ENCODE measurements at regions not wholly inside any gene's neighbourhood (a gene's known extent, or its start where the extent isn't known, plus 50 kb on each side); places are given as distances from the start of the nearest gene placed in this dataset.

DNA sequence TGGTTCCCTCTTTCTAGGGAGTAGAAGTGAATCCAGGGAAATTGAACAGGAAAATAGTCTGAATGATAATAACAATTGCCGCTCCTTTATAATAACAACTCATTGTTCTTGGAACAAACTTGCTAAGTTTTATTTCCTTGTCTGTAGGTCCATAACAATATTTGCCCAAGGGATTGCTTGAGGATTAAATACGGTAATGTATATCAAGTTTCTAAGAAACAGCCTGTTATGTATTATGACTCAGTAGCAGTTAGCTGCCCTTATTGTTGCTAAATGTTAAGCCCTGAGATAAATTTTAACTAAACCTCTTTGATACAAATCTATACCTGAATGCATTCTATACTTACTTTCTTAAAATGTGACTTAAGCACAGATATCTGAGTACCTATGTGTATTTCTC is 215.9 kb upstream of the AADAT start:
- H3K9me3 Mint-ChIP-seq (ENCODE audit: unreplicated experiment): no peaks in the 10 kb centered on the region
- no peaks in the 10 kb centered on the region for H3K4me1 Mint-ChIP-seq (ENCODE audit: insufficient read depth, unreplicated experiment)
- H3K4me3 Mint-ChIP-seq (ENCODE audit: unreplicated experiment): no peak overlapping the region
- H3K27me3 Mint-ChIP-seq (ENCODE audit: insufficient read depth, unreplicated experiment): no peaks in the 10 kb centered on the region
- H3K36me3 Mint-ChIP-seq (ENCODE audit: insufficient read depth, unreplicated experiment): no peaks in the 10 kb centered on the region
- POLR2A ChIA-PET: no interaction called here
- no TSS peak for BruUV-seq (replicated peaks)
- CTCF ChIA-PET: interaction anchor here (0.6 kb wide), 1 partner anchor 1612 kb away, joined by 3 read pairs; no protein-coding TSS in a partner anchor
- no peak for DNase-seq (ENCODE audit: unreplicated experiment)
- H3K27ac Mint-ChIP-seq (ENCODE audit: low read depth, unreplicated experiment): no peak overlapping the region
- TF ChIP-seq, protein P1, sequence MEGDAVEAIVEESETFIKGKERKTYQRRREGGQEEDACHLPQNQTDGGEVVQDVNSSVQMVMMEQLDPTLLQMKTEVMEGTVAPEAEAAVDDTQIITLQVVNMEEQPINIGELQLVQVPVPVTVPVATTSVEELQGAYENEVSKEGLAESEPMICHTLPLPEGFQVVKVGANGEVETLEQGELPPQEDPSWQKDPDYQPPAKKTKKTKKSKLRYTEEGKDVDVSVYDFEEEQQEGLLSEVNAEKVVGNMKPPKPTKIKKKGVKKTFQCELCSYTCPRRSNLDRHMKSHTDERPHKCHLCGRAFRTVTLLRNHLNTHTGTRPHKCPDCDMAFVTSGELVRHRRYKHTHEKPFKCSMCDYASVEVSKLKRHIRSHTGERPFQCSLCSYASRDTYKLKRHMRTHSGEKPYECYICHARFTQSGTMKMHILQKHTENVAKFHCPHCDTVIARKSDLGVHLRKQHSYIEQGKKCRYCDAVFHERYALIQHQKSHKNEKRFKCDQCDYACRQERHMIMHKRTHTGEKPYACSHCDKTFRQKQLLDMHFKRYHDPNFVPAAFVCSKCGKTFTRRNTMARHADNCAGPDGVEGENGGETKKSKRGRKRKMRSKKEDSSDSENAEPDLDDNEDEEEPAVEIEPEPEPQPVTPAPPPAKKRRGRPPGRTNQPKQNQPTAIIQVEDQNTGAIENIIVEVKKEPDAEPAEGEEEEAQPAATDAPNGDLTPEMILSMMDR (IDR thresholded peaks at IDR 0.05; ENCODE audit: unreplicated experiment): no peak
- intact Hi-C loops (cut with micrococcal nuclease): no loop called here

- no peak for DNase-seq (ENCODE audit: unreplicated experiment)
- no peak overlapping the region for H3K4me3 Mint-ChIP-seq (ENCODE audit: unreplicated experiment)
- H3K9me3 Mint-ChIP-seq (ENCODE audit: unreplicated experiment): no peaks in the 10 kb centered on the region
- no peak overlapping the region for H3K27ac Mint-ChIP-seq (ENCODE audit: low read depth, unreplicated experiment)
- TF ChIP-seq, protein P1 (IDR thresholded peaks at IDR 0.05; ENCODE audit: unreplicated experiment): no peak
- no peaks in the 10 kb centered on the region for H3K36me3 Mint-ChIP-seq (ENCODE audit: insufficient read depth, unreplicated experiment)
- BruUV-seq (replicated peaks): no TSS peak
- ChIA-PET POLR2A (no interaction called here), CTCF (no interaction called here)
- no peaks in the 10 kb centered on the region for H3K4me1 Mint-ChIP-seq (ENCODE audit: insufficient read depth, unreplicated experiment)
- intact Hi-C loops (cut with micrococcal nuclease): no loop called here
- no peaks in the 10 kb centered on the region for H3K27me3 Mint-ChIP-seq (ENCODE audit: insufficient read depth, unreplicated experiment)
Measured at GRCh38 chr4:170281027-170281426, 191.3 kb upstream of the AADAT start.

GRCh38 chr4:170278460-170278859 is 188.7 kb upstream of the AADAT start:
- Mint-ChIP-seq H3K4me1 (ENCODE audit: insufficient read depth, unreplicated experiment) (no peaks in the 10 kb centered on the region), H3K9me3 (ENCODE audit: unreplicated experiment) (no peaks in the 10 kb centered on the region), H3K27ac (ENCODE audit: low read depth, unreplicated experiment) (no peak overlapping the region), H3K27me3 (ENCODE audit: insufficient read depth, unreplicated experiment) (no peaks in the 10 kb centered on the region), H3K36me3 (ENCODE audit: insufficient read depth, unreplicated experiment) (no peaks in the 10 kb centered on the region), H3K4me3 (ENCODE audit: unreplicated experiment) (no peak overlapping the region)
- DNase-seq (ENCODE audit: unreplicated experiment): no peak
- ChIA-PET CTCF (interaction anchor here (0.6 to 1.4 kb wide), 3 partner anchors 17 to 18 kb away, joined by 3 to 4 read pairs (median 4); no protein-coding TSS in a partner anchor), POLR2A (interaction anchor here (0.7 kb wide), 1 partner anchor 490 kb away, joined by 4 read pairs; no protein-coding TSS in a partner anchor)
- BruUV-seq (replicated peaks): no TSS peak
- intact Hi-C loops (cut with micrococcal nuclease): no loop called here
- TF ChIP-seq, protein P1 (IDR thresholded peaks at IDR 0.05; ENCODE audit: unreplicated experiment): no peak

DNA sequence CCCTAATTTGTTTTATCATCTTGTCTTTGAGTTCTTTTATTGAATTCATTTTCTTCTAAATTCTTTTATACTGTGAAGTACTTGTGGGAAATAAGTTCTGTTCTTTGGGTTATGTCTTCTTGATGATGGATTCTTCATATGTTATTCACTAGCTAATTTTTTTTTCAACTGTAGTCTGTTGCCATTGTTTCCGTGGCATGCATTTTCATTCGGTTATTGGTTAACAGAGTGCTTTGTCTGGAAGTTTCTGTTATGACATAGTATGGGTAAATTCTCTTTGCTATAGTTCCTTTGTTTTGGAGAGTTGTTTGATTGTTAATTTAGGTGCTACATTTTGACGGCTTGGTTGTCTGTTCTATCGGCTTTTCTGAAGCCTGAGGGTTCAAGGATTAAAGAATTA is 184.9 kb upstream of the AADAT start:
- TF ChIP-seq, protein P1 (IDR thresholded peaks at IDR 0.05; ENCODE audit: unreplicated experiment): no peak
- CTCF ChIA-PET: interaction anchor here (2.7 kb wide), 1 partner anchor 14 kb away, joined by 10 read pairs; no protein-coding TSS in a partner anchor
- Mint-ChIP-seq H3K36me3 (ENCODE audit: insufficient read depth, unreplicated experiment) (no peaks in the 10 kb centered on the region), H3K27me3 (ENCODE audit: insufficient read depth, unreplicated experiment) (no peaks in the 10 kb centered on the region), H3K9me3 (ENCODE audit: unreplicated experiment) (no peaks in the 10 kb centered on the region), H3K4me1 (ENCODE audit: insufficient read depth, unreplicated experiment) (peaks cover 5% of the 10 kb centered on the region), H3K27ac (ENCODE audit: low read depth, unreplicated experiment) (no peak overlapping the region), H3K4me3 (ENCODE audit: unreplicated experiment) (no peak overlapping the region)
- intact Hi-C loops (cut with micrococcal nuclease): no loop called here
- no peak for DNase-seq (ENCODE audit: unreplicated experiment)
- no TSS peak for BruUV-seq (replicated peaks)
- POLR2A ChIA-PET: no interaction called here
